ENCODE measurements at regions not wholly inside any gene's neighbourhood (a gene's known extent, or its start where the extent isn't known, plus 50 kb on each side); places are given as distances from the start of the nearest gene placed in this dataset.

- Histone ChIP-seq H3K36me3 (no peaks in the 10 kb centered on the region), H3K9me3 (peaks cover 0 to 32% (median 18%) of the 10 kb centered on the region in 8 donors), H3K27ac (no peak overlapping the region), H3K4me3 (no peak overlapping the region), H3K4me1 (no peaks in the 10 kb centered on the region), H3K27me3 (replicated peaks in 1 of 7) (no peaks in the 10 kb centered on the region)
- intact Hi-C loops (cut with DNase I; ENCODE audit: low total_unique reads), result no loop called here
- DNase-seq, result no peak
- TF ChIP-seq POLR2A (IDR thresholded peaks at IDR 0.05) (no peak), POLR2AphosphoS5 (IDR thresholded peaks at IDR 0.05) (no peak)
- TF ChIP-seq, protein P1, sequence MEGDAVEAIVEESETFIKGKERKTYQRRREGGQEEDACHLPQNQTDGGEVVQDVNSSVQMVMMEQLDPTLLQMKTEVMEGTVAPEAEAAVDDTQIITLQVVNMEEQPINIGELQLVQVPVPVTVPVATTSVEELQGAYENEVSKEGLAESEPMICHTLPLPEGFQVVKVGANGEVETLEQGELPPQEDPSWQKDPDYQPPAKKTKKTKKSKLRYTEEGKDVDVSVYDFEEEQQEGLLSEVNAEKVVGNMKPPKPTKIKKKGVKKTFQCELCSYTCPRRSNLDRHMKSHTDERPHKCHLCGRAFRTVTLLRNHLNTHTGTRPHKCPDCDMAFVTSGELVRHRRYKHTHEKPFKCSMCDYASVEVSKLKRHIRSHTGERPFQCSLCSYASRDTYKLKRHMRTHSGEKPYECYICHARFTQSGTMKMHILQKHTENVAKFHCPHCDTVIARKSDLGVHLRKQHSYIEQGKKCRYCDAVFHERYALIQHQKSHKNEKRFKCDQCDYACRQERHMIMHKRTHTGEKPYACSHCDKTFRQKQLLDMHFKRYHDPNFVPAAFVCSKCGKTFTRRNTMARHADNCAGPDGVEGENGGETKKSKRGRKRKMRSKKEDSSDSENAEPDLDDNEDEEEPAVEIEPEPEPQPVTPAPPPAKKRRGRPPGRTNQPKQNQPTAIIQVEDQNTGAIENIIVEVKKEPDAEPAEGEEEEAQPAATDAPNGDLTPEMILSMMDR (IDR thresholded peaks at IDR 0.05 in 8 of 11, conservative IDR thresholded peaks at IDR 0.05 in 3 of 11), result no peak
- WGBS, 5 donors, result 88 to 97% (median 90%) methylated on average over 1 of the region's 1 CpG
Observed at GRCh38 chr2:200150411-200151086, 155.9 kb upstream of the SPATS2L start.

DNA sequence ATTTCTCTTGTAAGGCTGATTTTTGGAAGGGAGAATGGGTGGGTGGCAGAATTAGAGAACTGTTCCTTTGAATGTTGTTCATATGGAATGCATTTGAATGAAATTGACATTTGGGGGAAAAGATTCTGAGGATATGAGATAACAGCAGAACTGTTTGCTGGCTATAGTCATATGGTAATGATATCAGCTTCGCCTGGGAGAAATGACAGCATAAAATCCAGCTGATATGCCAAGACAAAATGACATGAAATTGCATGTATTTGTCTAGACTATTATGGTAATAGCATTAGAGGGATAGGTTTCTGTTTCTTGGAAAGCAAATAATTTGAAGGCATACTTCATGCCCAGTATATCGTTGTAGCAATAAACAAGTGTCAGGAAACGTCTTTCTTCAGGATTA, 150.8 kb upstream of the SPATS2L start:
- no peaks in the 10 kb centered on the region for H3K36me3 ChIP-seq
- no peak overlapping the region for H3K4me3 ChIP-seq
- intact Hi-C loops (cut with DNase I; ENCODE audit: low total_unique reads), result no loop called here
- no peak for DNase-seq
- no peak for TF ChIP-seq POLR2AphosphoS5 (IDR thresholded peaks at IDR 0.05)
- TF ChIP-seq, protein P1 (IDR thresholded peaks at IDR 0.05 in 8 of 11, conservative IDR thresholded peaks at IDR 0.05 in 3 of 11), result no peak
- TF ChIP-seq POLR2A (IDR thresholded peaks at IDR 0.05), result no peak
- no peak overlapping the region for H3K27ac ChIP-seq
- H3K9me3 ChIP-seq, result peaks cover 0 to 20% (median 9%) of the 10 kb centered on the region in 8 donors
- H3K27me3 ChIP-seq (replicated peaks in 1 of 7), result no peaks in the 10 kb centered on the region
- WGBS, 5 donors, result 74 to 95% (median 82%) methylated on average over 3 of the region's 3 CpGs
- peaks cover 0 to 3% (median 0%) of the 10 kb centered on the region in 6 donors for H3K4me1 ChIP-seq

DNA sequence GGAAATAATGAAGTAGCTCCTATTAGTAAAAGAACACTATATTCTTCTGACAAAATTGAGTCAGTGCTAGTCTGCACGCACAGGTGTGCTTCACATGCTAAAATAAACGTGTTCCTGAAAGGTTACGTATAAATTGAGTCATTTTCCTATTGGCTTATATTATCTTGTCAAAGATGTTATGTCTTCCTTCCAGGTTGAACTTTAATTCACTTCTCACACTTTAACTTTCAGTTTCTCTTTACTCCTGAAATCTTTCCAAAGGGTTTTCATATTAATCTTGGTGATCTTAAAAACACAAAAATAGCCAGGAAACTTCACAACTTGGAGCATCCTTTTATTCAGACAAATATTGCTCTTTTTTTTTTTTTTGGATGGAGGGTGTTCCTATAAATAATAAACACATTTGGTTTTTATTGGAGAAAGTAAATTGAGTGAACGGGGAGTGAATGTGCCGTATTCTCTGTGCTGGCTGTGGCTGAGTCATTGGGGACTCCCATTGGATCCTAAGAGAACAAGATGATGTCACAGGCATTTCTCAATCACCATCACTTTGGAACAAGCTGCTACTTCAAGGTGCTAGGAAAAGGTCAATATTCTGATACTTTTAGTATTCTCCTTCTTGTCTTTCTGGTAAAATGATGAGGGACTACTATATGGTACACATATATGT, 150.2 kb upstream of the SPATS2L start:
- H3K4me1 ChIP-seq, result peaks cover 0 to 4% (median 0%) of the 10 kb centered on the region in 6 donors
- no peak overlapping the region for H3K27ac ChIP-seq
- no peak for TF ChIP-seq POLR2A (IDR thresholded peaks at IDR 0.05)
- TF ChIP-seq POLR2AphosphoS5 (IDR thresholded peaks at IDR 0.05), result no peak
- TF ChIP-seq, protein P1 (IDR thresholded peaks at IDR 0.05 in 8 of 11, conservative IDR thresholded peaks at IDR 0.05 in 3 of 11), result no peak
- H3K27me3 ChIP-seq (replicated peaks in 1 of 7), result no peaks in the 10 kb centered on the region
- no peaks in the 10 kb centered on the region for H3K36me3 ChIP-seq
- 59 to 80% (median 75%) methylated on average over 5 of the region's 5 CpGs for WGBS, 5 donors
- peak overlapping the region in 2 of 8 donors; percentile 0 to 16 for H3K4me3 ChIP-seq
- no peak for DNase-seq
- intact Hi-C loops (cut with DNase I; ENCODE audit: low total_unique reads), result no loop called here
- peaks cover 0 to 14% (median 2%) of the 10 kb centered on the region in 8 donors for H3K9me3 ChIP-seq

DNA sequence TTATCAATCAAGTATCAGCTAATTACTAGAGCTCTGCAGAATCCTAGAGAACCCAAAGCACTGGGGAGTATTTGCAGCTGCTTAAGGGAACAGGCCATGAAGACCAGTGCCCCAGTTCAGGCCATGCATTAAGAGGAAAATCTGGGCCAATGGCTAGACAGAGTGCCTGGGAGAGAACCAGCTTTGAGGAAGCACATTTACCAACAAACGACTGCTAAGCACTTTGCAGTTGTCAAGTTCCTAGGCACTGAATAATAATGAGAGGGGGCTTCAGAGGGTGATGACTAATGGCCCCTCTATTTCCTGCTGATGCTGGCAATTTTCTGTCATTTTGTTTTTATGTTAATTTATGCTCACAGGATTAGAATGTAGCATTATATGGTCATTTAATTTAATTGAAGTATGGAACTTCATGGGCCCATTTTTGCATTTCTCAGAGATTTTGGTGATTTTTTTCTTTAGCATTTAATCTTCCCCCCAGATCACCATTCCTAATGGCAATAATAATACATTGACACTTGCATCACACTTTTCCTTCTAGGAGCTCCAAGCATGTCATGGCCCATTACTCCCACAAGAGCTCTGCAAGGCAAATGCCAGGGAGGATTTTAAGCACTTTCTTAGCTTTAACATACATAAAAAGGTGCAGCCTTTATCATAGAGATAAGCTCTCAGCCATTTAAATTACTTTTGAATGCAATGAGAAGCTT, 147.7 kb upstream of the SPATS2L start:
- TF ChIP-seq POLR2AphosphoS5 (IDR thresholded peaks at IDR 0.05) (no peak), POLR2A (IDR thresholded peaks at IDR 0.05) (no peak)
- TF ChIP-seq, protein P1 (IDR thresholded peaks at IDR 0.05 in 8 of 11, conservative IDR thresholded peaks at IDR 0.05 in 3 of 11), result no peak
- Histone ChIP-seq H3K4me3 (no peak overlapping the region), H3K4me1 (peaks cover 0 to 4% (median 0%) of the 10 kb centered on the region in 6 donors), H3K36me3 (no peaks in the 10 kb centered on the region), H3K27ac (no peak overlapping the region), H3K27me3 (replicated peaks in 1 of 7) (no peaks in the 10 kb centered on the region), H3K9me3 (peaks cover 0 to 4% (median 0%) of the 10 kb centered on the region in 8 donors)
- no peak for DNase-seq
- 22 to 62% (median 36%) methylated on average over 1 of the region's 1 CpG for WGBS, 5 donors
- intact Hi-C loops (cut with DNase I; ENCODE audit: low total_unique reads), result no loop called here

Measured in spleen (tissue), 11 donors.